Activated CD8-positive, alpha-beta memory T cell treated with anti-CD3 and anti-CD28 coated beads for 24 hours (primary cell): ENCODE measurements at regions not wholly inside any gene's neighbourhood (a gene's known extent, or its start where the extent isn't known, plus 50 kb on each side); places are given as distances from the start of the nearest gene placed in this dataset.
"Not testable (repeated sequence)": the region's sequence is repeated elsewhere in the genome, so short reads cannot be mapped to it uniquely, and the experiment has no call there.

Source experiments
- DNase-seq: peaks from one replicate; pipeline ENCODE4 v3.0.0-alpha.2; 2020

DNA sequence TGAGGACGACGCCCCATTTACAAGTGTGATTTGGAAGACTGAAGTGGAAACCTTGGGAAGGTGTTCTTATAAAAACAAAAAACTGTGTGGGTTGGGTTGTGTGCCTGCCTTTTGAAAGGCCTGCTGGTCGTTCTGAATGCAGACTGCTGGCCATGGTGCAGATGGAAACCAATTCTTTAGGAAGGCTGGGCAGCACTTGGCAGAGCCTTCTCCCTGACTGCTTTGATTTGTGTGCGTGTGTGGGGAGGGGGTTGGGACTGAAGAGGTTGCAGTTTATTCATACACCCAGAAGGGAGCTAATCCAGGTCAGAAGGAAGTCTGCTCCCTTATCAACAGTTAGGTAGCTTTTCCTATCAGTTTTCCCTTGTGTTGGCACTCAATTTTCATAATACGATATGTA is 288.7 kb downstream of the SOX2 start:
- DNase-seq, result no peak

DNA sequence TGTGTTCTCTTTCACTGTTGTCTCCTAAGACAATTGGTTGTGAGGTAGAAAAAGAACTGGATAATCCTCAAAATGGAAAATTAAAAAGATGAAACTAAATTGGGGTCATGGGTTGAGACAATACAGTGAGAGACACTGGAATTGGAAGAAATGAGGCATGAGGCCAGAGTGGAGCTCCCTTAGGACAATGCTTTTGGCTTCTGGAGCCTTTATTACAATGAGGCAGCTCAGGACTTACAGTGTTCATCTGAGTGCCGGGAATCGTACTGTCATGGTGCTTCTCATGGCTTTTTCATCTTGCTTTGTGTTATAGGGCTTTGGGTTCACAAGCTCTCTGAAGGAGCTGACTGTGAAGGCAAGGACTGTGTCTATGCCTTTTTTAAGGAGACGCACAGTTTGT is 293.5 kb downstream of the SOX2 start:
- no peak for DNase-seq

DNA sequence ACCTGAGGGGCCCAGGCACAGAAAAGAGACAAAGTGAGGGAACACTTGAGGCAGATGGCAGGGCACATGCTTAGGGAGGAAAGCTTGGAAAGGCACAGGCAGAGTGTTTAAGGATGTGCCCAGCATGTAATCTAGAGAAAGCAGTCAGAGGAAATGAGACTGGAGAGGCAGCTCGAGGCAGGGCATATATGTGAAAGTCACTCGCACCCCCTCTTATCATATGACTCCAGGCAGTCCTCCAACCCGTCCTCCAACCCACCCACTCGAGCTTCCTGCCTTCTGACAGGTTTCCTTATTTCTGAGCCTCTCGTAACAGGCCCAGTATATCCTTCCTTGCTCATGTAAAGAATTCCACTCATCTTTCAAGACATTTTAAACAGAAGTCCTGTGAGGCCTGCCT is 294.0 kb downstream of the SOX2 start:
- no peak for DNase-seq

DNA sequence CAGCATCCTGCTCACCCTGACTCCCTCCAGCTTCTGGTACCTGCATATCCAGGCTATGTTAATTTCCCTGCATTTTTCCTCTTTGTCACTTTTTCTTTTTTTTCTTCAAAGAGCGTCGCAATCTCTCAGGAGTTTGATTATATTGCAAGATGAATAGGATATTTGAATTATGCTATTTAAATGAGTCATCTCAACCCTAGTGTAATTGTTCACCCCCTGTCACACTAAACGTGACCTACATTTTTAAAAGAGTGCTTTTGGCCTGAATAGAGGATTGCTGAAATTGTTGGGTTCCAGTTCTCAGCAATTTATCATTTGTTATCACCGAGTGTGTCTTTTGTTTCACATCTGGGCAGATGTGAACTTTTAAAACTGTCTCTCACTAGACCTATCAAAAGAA is 294.7 kb downstream of the SOX2 start:
- no peak for DNase-seq

GRCh38 chr3:182007441-182007840 is 295.7 kb downstream of the SOX2 start:
- DNase-seq, result no peak

- no peak for DNase-seq
These were observed 306.6 kb downstream of the SOX2 start for GRCh38 chr3:182018361-182018760.

- no peak for DNase-seq
These were observed 308.2 kb downstream of the SOX2 start for GRCh38 chr3:182019926-182020325.

DNA sequence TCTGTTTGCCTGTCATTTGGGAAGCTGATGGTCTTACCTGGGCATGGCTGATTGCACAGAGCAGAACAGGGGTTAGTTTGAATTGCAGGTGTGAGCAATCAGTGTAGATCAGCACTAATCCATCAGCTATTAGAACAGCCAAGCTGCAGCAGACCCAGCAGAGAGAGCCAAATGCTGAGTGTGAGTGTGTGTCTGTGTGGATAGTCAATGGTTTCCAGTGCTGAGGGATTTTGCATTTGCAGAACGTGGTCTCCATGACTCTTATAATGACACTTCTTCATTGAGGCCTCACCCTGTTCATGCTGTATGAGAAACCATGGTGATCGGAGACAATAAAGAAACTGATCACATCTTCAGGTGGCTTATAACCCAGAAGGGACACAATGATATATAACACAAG is 312.1 kb downstream of the SOX2 start:
- DNase-seq, result no peak

DNA sequence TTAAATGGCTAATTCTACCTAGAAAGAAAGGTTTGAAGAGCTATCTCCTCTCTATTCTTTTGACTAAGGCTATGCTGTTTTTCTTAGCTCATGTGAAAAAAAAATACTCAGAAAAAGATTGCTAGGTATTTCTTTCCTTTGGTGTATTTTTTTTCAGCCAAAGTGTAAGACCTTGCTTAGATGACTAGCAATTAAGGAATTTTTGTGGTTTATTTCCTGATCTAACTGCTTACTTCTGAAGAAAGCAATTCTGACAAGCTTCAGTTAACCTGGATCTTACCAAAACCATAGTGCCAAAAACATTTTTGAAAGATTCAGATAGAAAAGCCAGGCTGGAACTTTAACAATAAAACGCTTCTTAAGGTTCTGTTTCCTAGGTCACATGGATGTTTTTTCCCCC is 315.6 kb downstream of the SOX2 start:
- no peak for DNase-seq

DNA sequence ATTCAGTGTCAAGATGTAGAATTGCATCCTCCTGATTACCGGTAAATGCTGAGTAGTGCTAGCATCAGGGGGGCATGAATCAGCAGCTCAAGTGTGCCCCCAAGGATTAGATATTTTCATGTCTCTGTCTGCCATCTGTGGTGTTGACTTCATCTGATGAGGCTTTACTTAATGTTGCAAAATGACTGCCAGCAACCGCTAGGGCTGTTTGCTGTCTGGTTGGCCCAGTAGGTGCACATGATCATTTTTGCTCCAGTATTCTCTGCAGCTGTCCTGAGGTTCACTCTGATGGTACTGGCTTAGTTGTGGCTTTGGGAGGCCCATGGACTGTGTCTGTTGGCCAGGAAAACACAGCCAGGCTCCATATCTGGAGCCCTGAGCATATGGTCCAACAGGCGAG is 316.4 kb downstream of the SOX2 start:
- DNase-seq, result no peak

GRCh38 chr3:182034231-182034630 is 322.5 kb downstream of the SOX2 start:
- not testable (repeated sequence) for DNase-seq

DNA sequence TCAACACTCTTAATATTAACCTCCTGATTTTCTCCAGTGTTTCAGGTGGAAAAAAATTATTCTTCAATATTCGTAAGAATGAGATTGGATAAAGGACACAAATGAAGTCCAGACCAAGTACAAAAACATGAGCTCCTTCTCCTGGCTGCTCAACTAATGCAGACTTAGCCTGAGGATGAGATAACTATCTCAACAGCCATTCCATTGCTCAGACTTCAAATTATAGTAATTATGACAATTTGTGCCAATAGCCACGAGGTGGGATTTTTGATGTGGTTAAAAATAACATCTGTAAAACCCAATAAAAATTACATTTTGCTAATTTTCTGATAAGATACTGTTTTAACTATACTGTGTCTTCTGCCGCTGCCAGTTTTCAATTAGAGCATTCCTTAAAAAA is 323.6 kb downstream of the SOX2 start:
- DNase-seq, result no peak

- DNase-seq, result no peak
These were observed 324.7 kb downstream of the SOX2 start for GRCh38 chr3:182036382-182036781.

DNA sequence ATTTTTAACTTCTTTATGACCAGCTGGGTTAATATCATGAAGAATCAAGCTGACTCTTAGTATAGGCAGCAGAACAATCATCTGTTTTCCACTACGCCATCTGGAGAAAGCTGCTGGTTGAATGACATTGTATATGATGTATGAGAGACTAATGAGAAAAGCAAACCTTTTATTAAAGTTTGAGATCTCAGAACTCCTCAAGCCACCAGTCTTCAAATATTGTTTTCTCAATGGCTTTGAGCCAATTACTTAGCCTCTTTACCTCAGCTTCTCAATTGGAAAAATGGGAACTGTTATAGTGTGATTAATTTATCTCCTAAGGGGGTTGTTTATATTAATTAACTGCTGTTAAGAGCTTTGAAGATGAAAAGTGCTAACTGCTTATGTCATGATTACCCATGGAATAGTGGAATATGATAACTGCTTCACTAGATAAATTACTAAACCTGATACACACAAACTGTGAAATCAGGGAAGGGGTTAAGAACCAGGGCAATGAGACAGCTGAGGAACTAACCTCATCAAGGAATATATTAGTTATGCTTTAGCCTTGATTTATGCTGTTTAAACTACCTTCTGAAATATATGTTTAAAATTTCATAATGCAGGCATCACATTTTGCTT is 330.1 kb downstream of the SOX2 start:
- no peak for DNase-seq

- no peak for DNase-seq
These were observed 334.0 kb downstream of the SOX2 start for GRCh38 chr3:182045736-182046135.

GRCh38 chr3:182046166-182046764 is 334.5 kb downstream of the SOX2 start:
- DNase-seq, result no peak

DNA sequence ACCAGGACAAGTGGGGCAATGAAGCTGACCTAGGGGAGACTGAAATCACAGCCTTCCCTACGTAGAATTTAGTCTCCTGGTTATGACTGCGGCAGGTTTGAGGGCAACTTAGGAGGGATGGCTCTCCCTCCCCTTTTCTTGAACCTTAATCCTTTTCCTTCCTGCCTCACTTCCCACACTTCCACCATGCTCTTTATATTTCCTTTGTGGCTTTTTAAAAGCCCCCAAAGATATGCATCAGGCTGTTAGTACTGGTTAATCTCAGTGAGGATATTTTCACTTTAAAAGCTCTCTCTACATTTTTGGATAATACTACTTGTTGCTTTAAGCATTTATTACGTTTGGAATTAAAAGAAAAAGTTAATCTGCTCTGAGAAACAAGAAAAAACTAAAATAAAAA is 339.2 kb downstream of the SOX2 start:
- DNase-seq, result no peak

DNA sequence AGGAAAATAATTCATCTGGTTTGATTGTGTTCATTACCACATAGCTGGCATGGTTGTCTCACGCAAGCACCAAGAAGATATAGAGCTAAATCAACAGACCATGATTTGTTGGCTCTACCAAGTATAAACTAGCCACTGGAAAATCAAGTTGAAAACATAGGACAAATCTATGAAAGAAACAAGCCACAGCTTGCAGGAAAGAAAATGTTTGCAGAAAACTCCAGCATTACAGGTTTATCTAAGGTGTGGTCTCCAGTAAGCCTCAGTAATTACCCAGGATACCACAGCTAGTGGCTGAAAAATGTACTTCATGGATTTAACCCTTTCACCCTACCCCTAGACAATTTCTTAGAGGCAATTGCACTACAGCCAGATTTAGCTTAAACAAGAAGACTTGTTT is 340.6 kb downstream of the SOX2 start:
- DNase-seq, result no peak

- no peak for DNase-seq
These were observed 341.0 kb downstream of the SOX2 start for GRCh38 chr3:182052757-182053156.

- no peak for DNase-seq
These were observed 346.8 kb downstream of the SOX2 start for GRCh38 chr3:182058488-182058887.

- DNase-seq, result no peak
These were observed 352.0 kb downstream of the SOX2 start for GRCh38 chr3:182063742-182064141.

DNA sequence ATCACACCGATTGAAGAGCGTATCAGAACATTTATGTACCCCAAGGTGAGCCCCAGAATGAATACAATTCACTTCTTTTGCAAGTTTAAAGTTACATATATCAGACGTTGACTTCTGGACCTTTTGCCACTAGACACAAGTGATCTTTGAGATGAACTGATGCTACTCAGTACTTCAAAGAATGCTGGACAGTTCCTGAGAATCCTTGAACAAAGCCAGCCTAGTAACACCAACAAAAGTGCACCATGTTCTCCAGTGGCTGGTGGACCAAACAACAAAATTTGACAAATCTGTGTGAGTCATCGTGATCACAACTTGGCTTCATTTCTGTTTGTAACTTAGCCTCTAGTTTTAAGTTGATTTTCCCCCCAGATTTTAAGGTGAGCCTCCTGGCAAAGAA is 355.7 kb downstream of the SOX2 start:
- DNase-seq, result no peak

- no peak for DNase-seq
These were observed 366.6 kb downstream of the SOX2 start for GRCh38 chr3:182078316-182078715.

DNA sequence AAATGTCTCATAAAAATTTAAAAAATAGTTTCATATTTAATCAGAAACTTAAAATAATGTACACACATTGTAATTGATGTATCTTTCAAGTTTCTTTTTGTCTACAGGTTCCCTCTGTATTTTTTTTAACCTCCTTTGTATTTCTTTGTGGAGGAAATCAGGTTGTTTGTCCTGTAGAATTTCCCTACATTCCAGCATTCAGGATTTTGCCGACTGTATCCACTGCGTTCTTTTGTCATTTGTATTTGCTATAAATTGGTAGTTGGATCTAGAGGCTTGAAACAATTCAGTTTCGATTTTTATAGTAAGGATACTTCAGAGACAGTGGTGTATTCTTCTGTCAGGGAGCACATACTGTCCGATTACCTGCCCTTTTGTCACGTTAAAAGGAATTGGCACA is 367.2 kb downstream of the SOX2 start:
- DNase-seq, result no peak

- no peak for DNase-seq
These were observed 369.4 kb downstream of the SOX2 start for GRCh38 chr3:182081096-182081495.
